Keratinocyte (primary cell): ENCODE measurements at regions not wholly inside any gene's neighbourhood (a gene's known extent, or its start where the extent isn't known, plus 50 kb on each side); places are given as distances from the start of the nearest gene placed in this dataset.

Source experiments
- DNase-seq: peaks from one replicate; pipeline ENCODE4 v3.0.0-alpha.2; 2011; ENCODE audit warnings: low read depth, missing footprints, low spot score
- FAIRE-seq: peaks from 2 replicates; lab custom pipeline; 2011; peaks lifted over from hg19 to GRCh38; lab: Jason Lieb, UNC
- H2AFZ ChIP-seq: 2 replicates; pipeline ENCODE4 v1.6.0; 2012; ENCODE audit warnings: low read length, control low read depth, inconsistent platforms; ENCODE audit not compliant: control insufficient read depth
- H3K27ac ChIP-seq: 2 replicates; pipeline ENCODE4 v1.5.1; 2011; ENCODE audit warnings: low read length; ENCODE audit not compliant: control insufficient read depth, insufficient read depth
- H3K27me3 ChIP-seq: 3 replicates; pipeline ENCODE4 v1.6.0; 2011; ENCODE audit warnings: low read length; ENCODE audit not compliant: control insufficient read depth, insufficient read depth; ENCODE audit errors: extremely low read depth
- H3K36me3 ChIP-seq, 2 experiments: 2 replicates in 1 of 2; 3 replicates in 1 of 2; pipeline ENCODE4 v1.5.1; 2011; ENCODE audit warnings: low read length in 2 of 2, mild to moderate bottlenecking in 1 of 2; ENCODE audit not compliant: control insufficient read depth in 2 of 2, insufficient read depth in 2 of 2; ENCODE audit errors: extremely low read depth in 1 of 2
- H3K4me1 ChIP-seq: 3 replicates; pipeline ENCODE4 v1.5.1; 2011; ENCODE audit warnings: low read length; ENCODE audit not compliant: control insufficient read depth, insufficient read depth; ENCODE audit errors: extremely low read depth
- H3K4me2 ChIP-seq: 3 replicates; pipeline ENCODE4 v1.6.0; 2011; ENCODE audit warnings: low read depth, low read length; ENCODE audit not compliant: control insufficient read depth, insufficient read depth; ENCODE audit errors: extremely low read depth
- H3K4me3 ChIP-seq, 3 experiments: fragments of 200-600 bp in 1 of 3; sonication (generic) in 1 of 3; 2 replicates in 2 of 3; 3 replicates in 1 of 3; pipeline ENCODE4 v1.5.1; 2011 to 2016; ENCODE audit warnings: low read length in 3 of 3, mild to moderate bottlenecking in 3 of 3, control low read depth in 2 of 3, inconsistent platforms in 1 of 3, low read depth in 1 of 3, mixed read lengths in 1 of 3, mixed run types in 1 of 3, moderate library complexity in 1 of 3; ENCODE audit not compliant: control insufficient read depth in 2 of 3, insufficient read depth in 2 of 3; ENCODE audit errors: extremely low read depth in 1 of 3
- H3K79me2 ChIP-seq: 2 replicates; pipeline ENCODE4 v1.6.0; 2012; ENCODE audit warnings: low read length; ENCODE audit not compliant: control insufficient read depth, insufficient read depth
- H3K9ac ChIP-seq: 3 replicates; pipeline ENCODE4 v1.6.0; 2011; ENCODE audit warnings: low read length; ENCODE audit not compliant: control insufficient read depth, insufficient read depth; ENCODE audit errors: extremely low read depth
- H3K9me1 ChIP-seq: 3 replicates; pipeline ENCODE4 v1.6.0; 2011; ENCODE audit warnings: low read length; ENCODE audit not compliant: control insufficient read depth, insufficient read depth; ENCODE audit errors: extremely low read depth
- H3K9me3 ChIP-seq: 2 replicates; pipeline ENCODE4 v1.5.1; 2012; ENCODE audit warnings: low read depth, low read length; ENCODE audit not compliant: control insufficient read depth
- H4K20me1 ChIP-seq: 3 replicates; pipeline ENCODE4 v1.6.0; 2011; ENCODE audit warnings: low read length; ENCODE audit not compliant: control insufficient read depth, insufficient read depth; ENCODE audit errors: extremely low read depth
- CTCF ChIP-seq, 3 experiments: IDR thresholded peaks in 1 of 3; conservative IDR thresholded peaks in 1 of 3; optimal IDR thresholded peaks in 1 of 3; 2 replicates in 2 of 3; 3 replicates in 1 of 3; pipeline versions ENCODE3 to v1.5.1; 2011; ENCODE audit warnings: low read length in 3 of 3, mild to moderate bottlenecking in 3 of 3, moderate library complexity in 2 of 3, control low read depth in 1 of 3, inconsistent platforms in 1 of 3; ENCODE audit not compliant: insufficient read depth in 2 of 3; ENCODE audit errors: extremely low read depth in 1 of 3
- EZH2 ChIP-seq: IDR thresholded peaks from one replicate; pipeline ENCODE4 v1.6.1; 2012; ENCODE audit warnings: inconsistent platforms, mild to moderate bottlenecking, low read length, moderate library complexity
- dilution Hi-C: fragments of 300-500 bp; cut with MboI; formaldehyde crosslinking; loops from one replicate; pipeline ENCODE4 v1.7.0; 2020; ENCODE audit warnings: low sequenced_read_pairs; ENCODE audit not compliant: extremely low pct_ligation_motif_present

GRCh38 chr12:102763061-102763460 lies 154.0 kb downstream of the PAH start:
- H3K9me1 ChIP-seq: no peaks in the 10 kb centered on the region
- no peak overlapping the region for H3K4me3 ChIP-seq
- TF ChIP-seq CTCF (optimal IDR thresholded peaks at IDR 0.05 in 1 of 3, IDR thresholded peaks at IDR 0.05 in 1 of 3, conservative IDR thresholded peaks at IDR 0.05 in 1 of 3; ENCODE audit: extremely low read depth in 1 of 3, insufficient read depth in 2 of 3, low read length in 3 of 3): no peak
- TF ChIP-seq EZH2: no peak
- H3K27me3 ChIP-seq: no peaks in the 10 kb centered on the region
- no peaks in the 10 kb centered on the region for H3K36me3 ChIP-seq
- no peak overlapping the region for H2AFZ ChIP-seq
- H3K79me2 ChIP-seq: no peaks in the 10 kb centered on the region
- FAIRE-seq: no peak
- no peak overlapping the region for H3K9ac ChIP-seq
- H4K20me1 ChIP-seq: no peaks in the 10 kb centered on the region
- H3K27ac ChIP-seq: no peak overlapping the region
- dilution Hi-C loops: no loop called here
- H3K9me3 ChIP-seq: no peaks in the 10 kb centered on the region
- DNase-seq: no peak
- H3K4me2 ChIP-seq: no peak overlapping the region
- H3K4me1 ChIP-seq: no peaks in the 10 kb centered on the region

GRCh38 chr12:102760322-102760721 lies 156.7 kb downstream of the PAH start:
- dilution Hi-C loops: no loop called here
- TF ChIP-seq CTCF (optimal IDR thresholded peaks at IDR 0.05 in 1 of 3, IDR thresholded peaks at IDR 0.05 in 1 of 3, conservative IDR thresholded peaks at IDR 0.05 in 1 of 3; ENCODE audit: extremely low read depth in 1 of 3, insufficient read depth in 2 of 3, low read length in 3 of 3): no peak
- no peak for TF ChIP-seq EZH2

More at GRCh38 chr12:102760322-102760721, 156.7 kb downstream of the PAH start:
- no peaks in the 10 kb centered on the region for H3K9me1 ChIP-seq
- H3K9me3 ChIP-seq: no peaks in the 10 kb centered on the region
- H3K4me2 ChIP-seq: no peak overlapping the region
- no peak overlapping the region for H3K4me3 ChIP-seq
- no peaks in the 10 kb centered on the region for H3K36me3 ChIP-seq
- DNase-seq (no peak), FAIRE-seq (no peak)
- H2AFZ ChIP-seq: no peak overlapping the region
- no peak overlapping the region for H3K9ac ChIP-seq
- no peaks in the 10 kb centered on the region for H3K4me1 ChIP-seq
- no peaks in the 10 kb centered on the region for H4K20me1 ChIP-seq
- no peak overlapping the region for H3K27ac ChIP-seq
- no peaks in the 10 kb centered on the region for H3K79me2 ChIP-seq
- H3K27me3 ChIP-seq: no peaks in the 10 kb centered on the region
